ENCODE measurements at regions not wholly inside any gene's neighbourhood (a gene's known extent, or its start where the extent isn't known, plus 50 kb on each side); places are given as distances from the start of the nearest gene placed in this dataset.

- DNase-seq (ENCODE audit: low spot score): no peak
- Histone ChIP-seq H3K36me3 (ENCODE audit: insufficient read depth, low read length) (no peaks in the 10 kb centered on the region), H3K79me2 (ENCODE audit: insufficient read depth, low read depth, low read length) (no peaks in the 10 kb centered on the region), H3K9me2 (ENCODE audit: insufficient read depth, low read length) (no peaks in the 10 kb centered on the region), H3K4me2 (ENCODE audit: low read length) (no peak overlapping the region), H2AFZ (ENCODE audit: low read length) (no peak overlapping the region), H3K27ac (ENCODE audit: low read depth, low read length, poor library complexity, severe bottlenecking) (no peak overlapping the region), H3K4me1 (ENCODE audit: insufficient read depth, low read length, poor library complexity, severe bottlenecking) (no peaks in the 10 kb centered on the region), H3K9me3 (ENCODE audit: low read length) (no peaks in the 10 kb centered on the region), H4K20me1 (ENCODE audit: insufficient read depth, low read length) (no peaks in the 10 kb centered on the region), H3K4me3 (ENCODE audit: low read depth, low read length, poor library complexity, severe bottlenecking) (no peak overlapping the region)
- intact Hi-C loops (cut with micrococcal nuclease; ENCODE audit: unreplicated experiment): no loop called here
- CTCF ChIA-PET (ENCODE audit: unreplicated experiment): no interaction called here
- TF ChIP-seq EZH2phosphoT487 (IDR thresholded peaks at IDR 0.05; ENCODE audit: borderline replicate concordance, low read depth, low read length): no peak
- no TSS peak for BruUV-seq (replicated peaks)
- POLR2A ChIA-PET: interaction anchor here (0.6 to 0.7 kb wide), 2 partner anchors 21 to 68 kb away, joined by 3 read pairs; no protein-coding TSS in a partner anchor
These were observed 122.2 kb downstream of the ANXA5 start for GRCh38 chr4:121574618-121575017.

GRCh38 chr4:121567748-121568147 lies 129.0 kb downstream of the ANXA5 start:
- Histone ChIP-seq H2AFZ (ENCODE audit: low read length) (no peak overlapping the region), H4K20me1 (ENCODE audit: insufficient read depth, low read length) (no peaks in the 10 kb centered on the region), H3K4me1 (ENCODE audit: insufficient read depth, low read length, poor library complexity, severe bottlenecking) (no peaks in the 10 kb centered on the region), H3K9me3 (ENCODE audit: low read length) (no peaks in the 10 kb centered on the region), H3K79me2 (ENCODE audit: insufficient read depth, low read depth, low read length) (no peaks in the 10 kb centered on the region), H3K36me3 (ENCODE audit: insufficient read depth, low read length) (no peaks in the 10 kb centered on the region), H3K4me2 (ENCODE audit: low read length) (no peak overlapping the region), H3K9me2 (ENCODE audit: insufficient read depth, low read length) (no peaks in the 10 kb centered on the region), H3K4me3 (ENCODE audit: low read depth, low read length, poor library complexity, severe bottlenecking) (no peak overlapping the region), H3K27ac (ENCODE audit: low read depth, low read length, poor library complexity, severe bottlenecking) (no peak overlapping the region)
- intact Hi-C loops (cut with micrococcal nuclease; ENCODE audit: unreplicated experiment): no loop called here
- DNase-seq (ENCODE audit: low spot score): no peak
- no TSS peak for BruUV-seq (replicated peaks)
- ChIA-PET CTCF (ENCODE audit: unreplicated experiment) (no interaction called here), POLR2A (no interaction called here)
- no peak for TF ChIP-seq EZH2phosphoT487 (IDR thresholded peaks at IDR 0.05; ENCODE audit: borderline replicate concordance, low read depth, low read length)
- TF ChIP-seq CTCF (conservative IDR thresholded peaks at IDR 0.05; ENCODE audit: low read length): no peak

GRCh38 chr4:121564840-121565375 lies 131.9 kb downstream of the ANXA5 start:
- H3K27ac ChIP-seq (ENCODE audit: low read depth, low read length, poor library complexity, severe bottlenecking): no peak overlapping the region
- no peak for TF ChIP-seq CTCF (conservative IDR thresholded peaks at IDR 0.05; ENCODE audit: low read length)
- no peak for TF ChIP-seq EZH2phosphoT487 (IDR thresholded peaks at IDR 0.05; ENCODE audit: borderline replicate concordance, low read depth, low read length)
- no peak overlapping the region for H2AFZ ChIP-seq (ENCODE audit: low read length)
- intact Hi-C loops (cut with micrococcal nuclease; ENCODE audit: unreplicated experiment): no loop called here
- no peaks in the 10 kb centered on the region for H3K79me2 ChIP-seq (ENCODE audit: insufficient read depth, low read depth, low read length)
- no peaks in the 10 kb centered on the region for H3K36me3 ChIP-seq (ENCODE audit: insufficient read depth, low read length)
- H3K9me3 ChIP-seq (ENCODE audit: low read length): no peaks in the 10 kb centered on the region
- H4K20me1 ChIP-seq (ENCODE audit: insufficient read depth, low read length): no peaks in the 10 kb centered on the region
- H3K4me1 ChIP-seq (ENCODE audit: insufficient read depth, low read length, poor library complexity, severe bottlenecking): no peaks in the 10 kb centered on the region
- no peaks in the 10 kb centered on the region for H3K9me2 ChIP-seq (ENCODE audit: insufficient read depth, low read length)
- BruUV-seq (replicated peaks): no TSS peak
- ChIA-PET CTCF (ENCODE audit: unreplicated experiment) (no interaction called here), POLR2A (interaction anchor here (0.9 kb wide), 1 partner anchor 10 kb away, joined by 3 read pairs; no protein-coding TSS in a partner anchor)
- DNase-seq (ENCODE audit: low spot score): no peak
- no peak overlapping the region for H3K4me2 ChIP-seq (ENCODE audit: low read length)
- H3K4me3 ChIP-seq (ENCODE audit: low read depth, low read length, poor library complexity, severe bottlenecking): no peak overlapping the region

Measured in OCI-LY7 (cell line).